ENCODE measurements at regions not wholly inside any gene's neighbourhood (a gene's known extent, or its start where the extent isn't known, plus 50 kb on each side); places are given as distances from the start of the nearest gene placed in this dataset.

GRCh38 chr11:70517203-70517602 is 118.9 kb downstream of the CTTN start:
- Mint-ChIP-seq H3K4me1 (ENCODE audit: low read depth) (peaks cover 8% of the 10 kb centered on the region), H3K4me3 (ENCODE audit: low read depth) (no peak overlapping the region), H3K27ac (no peak overlapping the region), H3K36me3 (ENCODE audit: insufficient read depth) (peaks cover 8% of the 10 kb centered on the region), H3K9me3 (ENCODE audit: low read depth) (peaks cover 20% of the 10 kb centered on the region), H3K27me3 (no peaks in the 10 kb centered on the region)
- DNase-seq (ENCODE audit: low spot score, unreplicated experiment), result no peak
- TF ChIP-seq, protein P1, sequence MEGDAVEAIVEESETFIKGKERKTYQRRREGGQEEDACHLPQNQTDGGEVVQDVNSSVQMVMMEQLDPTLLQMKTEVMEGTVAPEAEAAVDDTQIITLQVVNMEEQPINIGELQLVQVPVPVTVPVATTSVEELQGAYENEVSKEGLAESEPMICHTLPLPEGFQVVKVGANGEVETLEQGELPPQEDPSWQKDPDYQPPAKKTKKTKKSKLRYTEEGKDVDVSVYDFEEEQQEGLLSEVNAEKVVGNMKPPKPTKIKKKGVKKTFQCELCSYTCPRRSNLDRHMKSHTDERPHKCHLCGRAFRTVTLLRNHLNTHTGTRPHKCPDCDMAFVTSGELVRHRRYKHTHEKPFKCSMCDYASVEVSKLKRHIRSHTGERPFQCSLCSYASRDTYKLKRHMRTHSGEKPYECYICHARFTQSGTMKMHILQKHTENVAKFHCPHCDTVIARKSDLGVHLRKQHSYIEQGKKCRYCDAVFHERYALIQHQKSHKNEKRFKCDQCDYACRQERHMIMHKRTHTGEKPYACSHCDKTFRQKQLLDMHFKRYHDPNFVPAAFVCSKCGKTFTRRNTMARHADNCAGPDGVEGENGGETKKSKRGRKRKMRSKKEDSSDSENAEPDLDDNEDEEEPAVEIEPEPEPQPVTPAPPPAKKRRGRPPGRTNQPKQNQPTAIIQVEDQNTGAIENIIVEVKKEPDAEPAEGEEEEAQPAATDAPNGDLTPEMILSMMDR (IDR thresholded peaks at IDR 0.05; ENCODE audit: unreplicated experiment), result no peak

DNA sequence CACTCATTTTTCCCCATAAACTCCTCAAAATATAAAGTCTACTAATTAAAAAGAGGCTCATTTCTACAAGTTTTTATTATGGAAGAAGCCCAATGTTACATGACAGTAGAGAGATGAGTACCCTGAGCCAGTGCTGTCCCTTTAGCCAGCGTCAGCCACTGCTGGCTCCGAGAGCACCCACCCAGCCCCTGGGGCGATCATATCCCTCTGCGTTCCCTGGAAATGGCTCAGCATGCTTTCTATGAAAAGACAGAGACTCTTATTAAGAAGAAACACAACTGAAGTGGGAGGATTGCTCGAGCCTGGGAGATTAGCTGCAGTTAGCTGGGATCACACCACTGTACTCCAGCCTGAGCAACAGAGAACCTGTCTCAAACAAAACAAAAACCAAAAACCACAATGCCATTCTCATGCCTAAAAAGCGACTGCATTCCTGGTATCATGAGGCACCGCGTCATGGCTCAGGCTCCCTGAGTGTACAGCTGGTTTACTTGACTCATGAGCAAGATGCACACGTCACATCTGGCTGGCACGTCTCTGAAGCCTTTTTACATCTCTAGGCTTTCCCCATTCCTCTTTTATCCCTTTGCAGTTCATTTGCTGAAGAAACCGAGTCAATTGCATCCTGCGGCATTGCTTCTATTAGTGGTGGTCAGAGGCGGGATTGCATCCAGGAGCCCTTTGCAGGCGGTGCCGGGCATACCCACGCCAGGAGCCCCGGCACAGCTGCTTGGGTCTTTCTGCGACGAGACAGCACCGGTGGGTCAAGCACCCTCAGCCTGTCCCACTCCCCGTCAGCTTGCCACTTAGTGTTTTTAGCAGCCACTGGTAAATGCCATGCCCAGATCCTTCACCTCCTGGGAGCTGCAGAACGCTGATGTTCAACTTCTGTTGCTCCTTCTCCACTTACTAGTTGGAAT is 119.9 kb downstream of the CTTN start:
- peaks cover 10% of the 10 kb centered on the region for H3K9me3 Mint-ChIP-seq (ENCODE audit: low read depth)
- H3K27ac Mint-ChIP-seq, result no peak overlapping the region
- peaks cover 6% of the 10 kb centered on the region for H3K36me3 Mint-ChIP-seq (ENCODE audit: insufficient read depth)
- no peak overlapping the region for H3K4me3 Mint-ChIP-seq (ENCODE audit: low read depth)
- no peaks in the 10 kb centered on the region for H3K27me3 Mint-ChIP-seq
- TF ChIP-seq, protein P1 (IDR thresholded peaks at IDR 0.05; ENCODE audit: unreplicated experiment), result no peak
- DNase-seq (ENCODE audit: low spot score, unreplicated experiment), result no peak
- peaks cover 12% of the 10 kb centered on the region for H3K4me1 Mint-ChIP-seq (ENCODE audit: low read depth)

GRCh38 chr11:70519117-70519516 is 120.8 kb downstream of the CTTN start:
- no peak overlapping the region for H3K4me3 Mint-ChIP-seq (ENCODE audit: low read depth)
- TF ChIP-seq, protein P1 (IDR thresholded peaks at IDR 0.05; ENCODE audit: unreplicated experiment), result no peak

GRCh38 chr11:70521475-70522308 is 123.4 kb downstream of the CTTN start:
- no peaks in the 10 kb centered on the region for H3K36me3 Mint-ChIP-seq (ENCODE audit: insufficient read depth)
- TF ChIP-seq, protein P1 (IDR thresholded peaks at IDR 0.05; ENCODE audit: unreplicated experiment), result no peak
- no peaks in the 10 kb centered on the region for H3K9me3 Mint-ChIP-seq (ENCODE audit: low read depth)
- peaks cover 14% of the 10 kb centered on the region for H3K4me1 Mint-ChIP-seq (ENCODE audit: low read depth)
- no peak for DNase-seq (ENCODE audit: low spot score, unreplicated experiment)
- H3K27ac Mint-ChIP-seq, result no peak overlapping the region
- H3K27me3 Mint-ChIP-seq, result no peaks in the 10 kb centered on the region
- H3K4me3 Mint-ChIP-seq (ENCODE audit: low read depth), result no peak overlapping the region

More at GRCh38 chr11:70519117-70519516, 120.8 kb downstream of the CTTN start:
- no peak overlapping the region for H3K27ac Mint-ChIP-seq
- H3K27me3 Mint-ChIP-seq, result no peaks in the 10 kb centered on the region
- DNase-seq (ENCODE audit: low spot score, unreplicated experiment), result no peak
- H3K9me3 Mint-ChIP-seq (ENCODE audit: low read depth), result peaks cover 3% of the 10 kb centered on the region
- peaks cover 14% of the 10 kb centered on the region for H3K4me1 Mint-ChIP-seq (ENCODE audit: low read depth)
- peaks cover 4% of the 10 kb centered on the region for H3K36me3 Mint-ChIP-seq (ENCODE audit: insufficient read depth)

GRCh38 chr11:70522309-70522592 is 123.9 kb downstream of the CTTN start:
- Mint-ChIP-seq H3K27ac (peak overlapping the region; percentile 84), H3K4me1 (ENCODE audit: low read depth) (peaks cover 14% of the 10 kb centered on the region), H3K4me3 (ENCODE audit: low read depth) (no peak overlapping the region), H3K9me3 (ENCODE audit: low read depth) (no peaks in the 10 kb centered on the region), H3K27me3 (no peaks in the 10 kb centered on the region), H3K36me3 (ENCODE audit: insufficient read depth) (no peaks in the 10 kb centered on the region)
- TF ChIP-seq, protein P1 (IDR thresholded peaks at IDR 0.05; ENCODE audit: unreplicated experiment), result no peak
- DNase-seq (ENCODE audit: low spot score, unreplicated experiment), result no peak
